Fibroblast of lung (primary cell): ENCODE measurements at regions not wholly inside any gene's neighbourhood (a gene's known extent, or its start where the extent isn't known, plus 50 kb on each side); places are given as distances from the start of the nearest gene placed in this dataset.

ENCODE experiments used
- DNase-seq, 2 donors: peaks; one replicate each; pipeline versions ENCODE4 v3.0.0 to v3.0.0-alpha.2; 2010; ENCODE audit warnings: low read depth in 2 of 2
- H2AFZ ChIP-seq: 2 replicates; pipeline ENCODE4 v1.5.1; 2012; ENCODE audit warnings: low read length, control low read depth, inconsistent platforms
- H3K27ac ChIP-seq: 2 replicates; pipeline ENCODE4 v1.5.1; 2011; ENCODE audit warnings: low read length, control low read depth; ENCODE audit not compliant: insufficient read depth
- H3K27me3 ChIP-seq: 2 replicates; pipeline ENCODE4 v1.5.1; 2011; ENCODE audit warnings: mild to moderate bottlenecking, low read length; ENCODE audit not compliant: control insufficient read depth, insufficient read depth
- H3K36me3 ChIP-seq: 2 replicates; pipeline ENCODE4 v1.5.1; 2011; ENCODE audit warnings: low read length; ENCODE audit not compliant: control insufficient read depth, insufficient read depth
- H3K4me1 ChIP-seq: 2 replicates; pipeline ENCODE4 v1.5.1; 2011; ENCODE audit warnings: low read length; ENCODE audit not compliant: control insufficient read depth, insufficient read depth; ENCODE audit errors: extremely low read depth
- H3K4me2 ChIP-seq: 2 replicates; pipeline ENCODE4 v1.5.1; 2011; ENCODE audit warnings: low read length, control low read depth; ENCODE audit not compliant: insufficient read depth; ENCODE audit errors: extremely low read depth
- H3K4me3 ChIP-seq, 4 experiments: fragments of 200-600 bp in 1 of 4; sonication (generic) in 1 of 4; replicated peaks in 1 of 4; 2 replicates each; pipeline ENCODE4 v1.5.1; 2011 to 2016; ENCODE audit warnings: low read length in 4 of 4, low read depth in 3 of 4, mild to moderate bottlenecking in 3 of 4, control low read depth in 2 of 4, inconsistent platforms in 1 of 4, mixed read lengths in 1 of 4; ENCODE audit not compliant: insufficient read depth in 1 of 4; ENCODE audit errors: control extremely low read depth in 1 of 4
- H3K79me2 ChIP-seq: 2 replicates; pipeline ENCODE4 v1.5.1; 2012; ENCODE audit warnings: mild to moderate bottlenecking, low read length, inconsistent platforms; ENCODE audit not compliant: control insufficient read depth, insufficient read depth
- H3K9ac ChIP-seq: 2 replicates; pipeline ENCODE4 v1.5.1; 2011; ENCODE audit warnings: mild to moderate bottlenecking, low read length, control low read depth; ENCODE audit not compliant: insufficient read depth
- H3K9me3 ChIP-seq: 2 replicates; pipeline ENCODE4 v1.5.1; 2012; ENCODE audit warnings: low read depth, low read length; ENCODE audit not compliant: control insufficient read depth, insufficient read depth
- H4K20me1 ChIP-seq: 2 replicates; pipeline ENCODE4 v1.5.1; 2011; ENCODE audit warnings: low read length; ENCODE audit not compliant: control insufficient read depth, insufficient read depth; ENCODE audit errors: extremely low read depth
- CTCF ChIP-seq, 2 donors: IDR thresholded peaks in 1 of 2; conservative IDR thresholded peaks in 1 of 2; 1 replicate in 1 of 2; 2 replicates in 1 of 2; pipeline ENCODE4 v1.5.1; 2011 to 2012; ENCODE audit warnings: low read length in 2 of 2, control low read depth in 1 of 2, inconsistent platforms in 1 of 2, low read depth in 1 of 2, mild to moderate bottlenecking in 1 of 2
- EZH2 ChIP-seq: IDR thresholded peaks from 2 replicates; pipeline ENCODE4 v1.5.1; 2012; ENCODE audit warnings: low read length, control low read depth, mild to moderate bottlenecking; ENCODE audit errors: missing control alignments

GRCh38 chr1:230534224-230534623 is 108.1 kb upstream of the COG2 start:
- TF ChIP-seq EZH2: no peak
- no peak for TF ChIP-seq CTCF (conservative IDR thresholded peaks at IDR 0.05 in 1 of 2, IDR thresholded peaks at IDR 0.05 in 1 of 2; ENCODE audit: low read depth in 1 of 2, low read length in 2 of 2)
- Histone ChIP-seq H3K79me2 (no peaks in the 10 kb centered on the region), H3K4me3 (no peak overlapping the region), H3K27ac (no peak overlapping the region), H3K9ac (no peak overlapping the region), H3K36me3 (no peaks in the 10 kb centered on the region), H3K4me1 (no peaks in the 10 kb centered on the region), H3K9me3 (no peaks in the 10 kb centered on the region), H3K27me3 (no peaks in the 10 kb centered on the region), H4K20me1 (no peaks in the 10 kb centered on the region), H2AFZ (no peak overlapping the region), H3K4me2 (no peak overlapping the region)
- DNase-seq: no peak

- no peak overlapping the region for H3K4me2 ChIP-seq
- no peak overlapping the region for H3K27ac ChIP-seq
- H3K4me3 ChIP-seq: no peak overlapping the region
- H3K4me1 ChIP-seq: no peaks in the 10 kb centered on the region
- TF ChIP-seq CTCF (conservative IDR thresholded peaks at IDR 0.05 in 1 of 2, IDR thresholded peaks at IDR 0.05 in 1 of 2; ENCODE audit: low read depth in 1 of 2, low read length in 2 of 2): no peak
- TF ChIP-seq EZH2: no peak
- no peaks in the 10 kb centered on the region for H3K9me3 ChIP-seq
- no peaks in the 10 kb centered on the region for H4K20me1 ChIP-seq
- H3K9ac ChIP-seq: no peak overlapping the region
- no peak overlapping the region for H2AFZ ChIP-seq
- H3K36me3 ChIP-seq: no peaks in the 10 kb centered on the region
- H3K79me2 ChIP-seq: no peaks in the 10 kb centered on the region
- H3K27me3 ChIP-seq: no peaks in the 10 kb centered on the region
- DNase-seq: no peak
These were observed 105.0 kb upstream of the PGBD5 start for GRCh38 chr1:230531103-230531502.

GRCh38 chr1:230519246-230519645 is 93.1 kb upstream of the PGBD5 start:
- DNase-seq: no peak
- Histone ChIP-seq H4K20me1 (no peaks in the 10 kb centered on the region), H3K36me3 (no peaks in the 10 kb centered on the region), H3K79me2 (no peaks in the 10 kb centered on the region), H3K4me3 (no peak overlapping the region), H3K27me3 (no peaks in the 10 kb centered on the region), H2AFZ (no peak overlapping the region), H3K4me2 (no peak overlapping the region), H3K9ac (no peak overlapping the region), H3K27ac (no peak overlapping the region), H3K4me1 (no peaks in the 10 kb centered on the region), H3K9me3 (no peaks in the 10 kb centered on the region)
- no peak for TF ChIP-seq EZH2
- no peak for TF ChIP-seq CTCF (conservative IDR thresholded peaks at IDR 0.05 in 1 of 2, IDR thresholded peaks at IDR 0.05 in 1 of 2; ENCODE audit: low read depth in 1 of 2, low read length in 2 of 2)
